Central memory CD8-positive, alpha-beta T cell (primary cell): ENCODE measurements at regions not wholly inside any gene's neighbourhood (a gene's known extent, or its start where the extent isn't known, plus 50 kb on each side); places are given as distances from the start of the nearest gene placed in this dataset.

Experiments
- ATAC-seq: fragments of 150-1000 bp; cut with Tn5 transposase; replicated peaks from 2 replicates; pipeline ENCODE4 v1.10.0; 2022; ENCODE audit warnings: mild to moderate bottlenecking, moderate FRiP score, moderate number of reproducible peaks; ENCODE audit not compliant: poor library complexity, severe bottlenecking; ENCODE audit errors: extremely low read depth
- DNase-seq, 2 donors: peaks; one replicate each; pipeline ENCODE4 v3.0.0; 2021; ENCODE audit warnings: low spot score in 2 of 2
- H3K27ac Mint-ChIP-seq: one replicate; pipeline ENCODE4 v1.8.0; 2022; ENCODE audit warnings: low read depth, mild to moderate bottlenecking, moderate library complexity, mixed read lengths
- H3K27me3 Mint-ChIP-seq: one replicate; pipeline ENCODE4 v1.8.0; 2022; ENCODE audit warnings: mixed read lengths
- H3K36me3 Mint-ChIP-seq: one replicate; pipeline ENCODE4 v1.8.0; 2022; ENCODE audit warnings: mild to moderate bottlenecking, moderate library complexity, mixed read lengths; ENCODE audit not compliant: insufficient read depth
- H3K4me1 Mint-ChIP-seq: one replicate; pipeline ENCODE4 v1.8.0; 2022; ENCODE audit warnings: mixed read lengths
- H3K4me3 Mint-ChIP-seq: one replicate; pipeline ENCODE4 v1.8.0; 2022; ENCODE audit warnings: mild to moderate bottlenecking, moderate library complexity, mixed read lengths
- H3K9me3 Mint-ChIP-seq: one replicate; pipeline ENCODE4 v1.8.0; 2022; ENCODE audit warnings: mixed read lengths

DNA sequence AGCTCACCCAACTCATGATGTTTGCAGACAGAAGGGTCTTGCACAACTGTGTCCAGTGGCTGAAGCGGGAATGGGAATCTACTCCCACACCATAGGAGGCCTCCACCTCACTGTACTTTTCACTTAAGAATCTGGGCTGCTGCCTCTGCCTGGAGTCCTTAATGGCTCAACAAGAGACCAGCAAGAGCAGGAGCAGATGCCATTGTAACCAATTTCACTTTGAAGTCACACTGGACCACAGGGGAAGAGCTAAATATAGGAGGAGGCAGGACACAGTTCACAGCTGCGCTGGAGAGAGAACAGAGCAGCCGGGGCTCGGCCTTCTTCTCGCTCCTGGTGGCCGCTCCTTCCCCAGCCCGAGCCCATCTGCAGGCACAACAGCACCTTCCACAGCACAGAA, 120.4 kb downstream of the SIPA1L2 start:
- Mint-ChIP-seq H3K4me1 (peaks cover 15% of the 10 kb centered on the region), H3K27me3 (no peaks in the 10 kb centered on the region), H3K36me3 (no peaks in the 10 kb centered on the region), H3K4me3 (no peak overlapping the region), H3K9me3 (no peaks in the 10 kb centered on the region), H3K27ac (no peak overlapping the region)
- no peak for ATAC-seq
- no peak for DNase-seq

DNA sequence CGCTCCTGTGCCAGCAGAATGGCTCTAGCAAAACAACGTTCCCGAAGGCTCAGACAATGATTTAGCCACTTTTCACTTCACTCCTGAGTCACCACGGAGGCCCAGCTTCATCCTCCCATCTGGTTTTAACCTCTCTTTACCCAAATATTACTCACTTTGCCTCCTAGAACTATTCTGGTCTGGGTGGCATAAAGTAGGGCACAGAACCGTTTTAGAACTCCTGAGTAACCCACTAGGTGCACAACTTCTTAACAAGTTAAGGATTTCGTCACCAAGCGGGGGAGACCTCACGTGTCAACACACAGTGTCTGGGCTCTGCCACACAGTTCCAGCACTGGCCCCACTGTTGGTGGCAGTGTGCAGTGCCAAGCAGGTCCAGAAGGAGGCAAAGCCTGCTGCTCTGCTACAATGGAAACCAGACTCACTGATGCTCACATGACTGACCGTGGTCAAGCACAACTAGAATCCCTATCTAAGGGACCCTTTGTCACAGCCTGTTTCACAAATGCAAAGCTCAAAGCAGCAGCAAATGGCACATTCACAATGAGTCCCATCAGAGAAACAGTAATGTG, 121.7 kb downstream of the SIPA1L2 start:
- DNase-seq (no peak), ATAC-seq (no peak)
- H3K36me3 Mint-ChIP-seq: no peaks in the 10 kb centered on the region
- H3K4me3 Mint-ChIP-seq: no peak overlapping the region
- H3K9me3 Mint-ChIP-seq: no peaks in the 10 kb centered on the region
- H3K4me1 Mint-ChIP-seq: peaks cover 15% of the 10 kb centered on the region
- H3K27ac Mint-ChIP-seq: no peak overlapping the region
- H3K27me3 Mint-ChIP-seq: no peaks in the 10 kb centered on the region

DNA sequence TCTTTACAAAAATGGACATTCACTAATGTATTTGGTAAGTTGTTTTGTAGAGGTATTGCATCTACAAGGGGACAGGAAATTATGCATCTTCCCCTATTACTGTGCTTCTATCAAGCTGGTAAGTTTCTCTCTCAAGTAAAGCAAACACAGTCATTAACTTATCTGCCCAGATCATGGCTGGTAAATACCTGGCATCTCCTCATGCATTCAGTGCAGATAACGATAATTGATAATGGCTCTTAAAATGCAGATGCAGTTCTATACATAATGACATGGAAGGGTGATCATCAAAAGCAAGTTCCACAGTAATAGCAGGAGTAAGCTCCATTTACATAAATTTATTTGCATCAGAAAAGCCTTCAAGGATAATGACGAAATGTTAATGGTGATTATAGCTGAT, 122.4 kb downstream of the SIPA1L2 start:
- no peak for DNase-seq
- no peaks in the 10 kb centered on the region for H3K36me3 Mint-ChIP-seq
- no peak overlapping the region for H3K27ac Mint-ChIP-seq
- H3K9me3 Mint-ChIP-seq: no peaks in the 10 kb centered on the region
- H3K4me1 Mint-ChIP-seq: peaks cover 15% of the 10 kb centered on the region
- no peak for ATAC-seq
- H3K4me3 Mint-ChIP-seq: no peak overlapping the region
- no peaks in the 10 kb centered on the region for H3K27me3 Mint-ChIP-seq

DNA sequence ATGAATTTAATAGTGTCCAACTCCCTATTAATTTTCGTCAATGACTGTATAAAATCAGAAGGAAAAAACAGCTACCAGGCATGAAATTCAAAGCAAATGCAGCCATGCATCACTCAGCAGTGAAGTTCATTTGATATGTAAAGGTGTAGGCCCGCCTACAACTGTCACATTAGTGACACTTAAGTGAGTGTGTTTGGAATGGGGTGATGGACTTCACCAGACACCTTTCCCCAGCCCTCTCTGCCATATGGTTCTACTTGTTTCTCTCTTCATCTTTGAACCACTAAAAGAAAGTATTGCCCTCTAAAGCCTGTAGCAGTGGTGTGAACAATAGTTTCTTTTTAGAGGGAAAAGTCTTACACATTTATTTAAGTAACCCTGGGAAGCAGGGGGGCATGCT, 124.0 kb downstream of the SIPA1L2 start:
- H3K36me3 Mint-ChIP-seq: no peaks in the 10 kb centered on the region
- no peaks in the 10 kb centered on the region for H3K9me3 Mint-ChIP-seq
- peaks cover 10% of the 10 kb centered on the region for H3K4me1 Mint-ChIP-seq
- ATAC-seq (no peak), DNase-seq (no peak)
- no peak overlapping the region for H3K27ac Mint-ChIP-seq
- H3K27me3 Mint-ChIP-seq: no peaks in the 10 kb centered on the region
- no peak overlapping the region for H3K4me3 Mint-ChIP-seq

DNA sequence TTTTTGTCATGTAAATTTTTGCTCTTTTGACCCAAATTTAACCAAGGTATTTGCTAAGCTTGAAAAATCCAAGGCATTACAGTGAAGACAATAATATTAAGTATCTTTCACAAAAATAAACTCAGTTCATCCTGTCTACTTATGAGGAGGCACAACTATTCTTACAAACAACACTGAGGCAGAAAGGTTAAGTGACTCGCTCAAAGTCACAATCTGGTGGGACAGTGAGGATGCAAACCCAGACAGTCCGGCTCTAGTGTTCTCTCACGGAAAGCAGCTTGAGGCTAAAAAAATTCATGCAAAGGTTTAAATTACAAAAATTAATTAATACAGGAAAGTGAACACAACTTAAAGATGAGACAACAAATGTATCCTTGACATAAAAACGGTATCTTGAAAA, 125.3 kb downstream of the SIPA1L2 start:
- DNase-seq: no peak
- Mint-ChIP-seq H3K4me3 (no peak overlapping the region), H3K27me3 (no peaks in the 10 kb centered on the region), H3K36me3 (no peaks in the 10 kb centered on the region), H3K27ac (no peak overlapping the region), H3K9me3 (no peaks in the 10 kb centered on the region), H3K4me1 (peaks cover 6% of the 10 kb centered on the region)
- ATAC-seq: no peak

DNA sequence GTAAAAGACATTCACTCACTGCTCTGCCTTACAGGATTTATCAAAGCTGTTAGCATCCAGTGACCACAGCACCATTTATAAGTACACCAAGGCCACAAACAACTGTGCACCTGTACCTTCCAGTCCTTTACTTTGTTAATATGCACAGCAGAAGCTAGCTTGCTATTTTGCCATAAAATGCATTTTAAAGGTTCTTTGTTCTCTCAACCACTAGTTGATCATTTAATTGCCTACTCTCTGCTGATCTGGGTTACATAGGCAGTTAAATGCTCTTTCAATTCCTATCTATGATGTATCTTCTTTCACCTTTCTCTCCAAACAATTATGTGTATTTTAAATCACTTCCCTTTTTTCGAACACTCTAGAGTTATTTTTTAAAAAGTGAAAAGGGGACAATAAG, 126.4 kb downstream of the SIPA1L2 start:
- DNase-seq (no peak), ATAC-seq (no peak)
- H3K27me3 Mint-ChIP-seq: no peaks in the 10 kb centered on the region
- H3K9me3 Mint-ChIP-seq: no peaks in the 10 kb centered on the region
- H3K36me3 Mint-ChIP-seq: no peaks in the 10 kb centered on the region
- no peak overlapping the region for H3K4me3 Mint-ChIP-seq
- no peaks in the 10 kb centered on the region for H3K4me1 Mint-ChIP-seq
- H3K27ac Mint-ChIP-seq: no peak overlapping the region

DNA sequence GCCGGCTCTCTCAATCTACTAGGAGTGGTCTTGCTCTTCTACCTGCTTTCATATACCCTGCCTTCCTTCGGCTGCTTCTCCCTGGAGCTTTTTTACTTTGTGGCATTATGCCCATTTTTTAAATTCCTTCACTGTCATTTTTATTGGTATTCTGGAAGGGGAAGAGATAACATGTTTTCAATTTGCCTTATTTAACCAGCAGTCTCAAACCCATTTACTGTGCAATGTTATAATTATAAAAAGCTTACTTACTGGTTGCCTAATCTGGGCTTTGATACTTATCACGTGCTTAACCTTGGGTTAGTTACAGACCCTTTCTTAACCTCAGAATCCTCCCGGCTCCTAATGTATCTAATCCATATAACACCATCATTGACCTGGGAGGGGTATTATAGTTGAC, 128.1 kb downstream of the SIPA1L2 start:
- ATAC-seq (no peak), DNase-seq (no peak)
- Mint-ChIP-seq H3K27ac (no peak overlapping the region), H3K4me3 (no peak overlapping the region), H3K27me3 (no peaks in the 10 kb centered on the region), H3K9me3 (no peaks in the 10 kb centered on the region), H3K4me1 (no peaks in the 10 kb centered on the region), H3K36me3 (no peaks in the 10 kb centered on the region)

DNA sequence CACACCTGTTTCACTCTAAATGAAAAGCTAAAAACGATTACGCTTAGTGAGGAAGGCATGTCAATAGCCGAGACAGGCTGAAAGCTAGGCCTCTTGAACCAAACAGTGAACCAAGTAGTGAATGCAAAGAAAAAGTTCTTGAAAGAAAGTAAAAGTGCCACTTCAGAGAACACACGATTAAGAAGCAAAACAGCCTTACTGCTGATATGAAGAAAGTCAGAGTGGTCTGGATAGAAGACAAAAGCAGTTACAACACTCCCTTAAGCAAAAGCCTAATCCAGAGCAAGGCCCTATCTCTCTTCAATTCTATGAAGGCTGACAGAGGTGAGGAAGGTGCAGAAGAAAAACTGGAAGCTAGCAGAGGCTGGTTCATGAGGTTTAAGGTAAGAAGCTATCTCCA, 130.7 kb downstream of the SIPA1L2 start:
- no peaks in the 10 kb centered on the region for H3K27me3 Mint-ChIP-seq
- ATAC-seq (no peak), DNase-seq (no peak)
- H3K9me3 Mint-ChIP-seq: no peaks in the 10 kb centered on the region
- H3K4me3 Mint-ChIP-seq: no peak overlapping the region
- H3K27ac Mint-ChIP-seq: no peak overlapping the region
- H3K4me1 Mint-ChIP-seq: no peaks in the 10 kb centered on the region
- H3K36me3 Mint-ChIP-seq: no peaks in the 10 kb centered on the region

DNA sequence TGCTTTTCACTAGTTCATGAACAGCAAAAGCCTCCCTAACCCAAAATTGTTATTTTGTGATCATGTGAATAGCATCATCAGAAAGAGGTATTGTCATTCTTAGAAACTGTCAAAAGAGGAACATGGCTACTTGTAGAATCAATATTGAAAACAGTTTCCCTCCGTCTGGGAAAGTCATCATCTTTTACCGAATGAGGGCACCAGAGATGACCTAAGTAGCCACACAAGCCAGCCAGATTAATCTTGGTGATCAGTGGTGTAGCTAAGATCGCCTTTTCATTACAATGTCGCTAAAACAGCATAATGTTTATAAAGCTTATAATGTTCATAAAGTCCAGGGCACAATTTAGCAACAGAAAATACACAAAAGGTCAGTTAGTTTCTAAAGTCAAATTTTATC, 136.1 kb downstream of the SIPA1L2 start:
- no peak for ATAC-seq
- Mint-ChIP-seq H3K36me3 (no peaks in the 10 kb centered on the region), H3K4me3 (no peak overlapping the region), H3K4me1 (no peaks in the 10 kb centered on the region), H3K27ac (no peak overlapping the region), H3K27me3 (no peaks in the 10 kb centered on the region), H3K9me3 (no peaks in the 10 kb centered on the region)
- no peak for DNase-seq

DNA sequence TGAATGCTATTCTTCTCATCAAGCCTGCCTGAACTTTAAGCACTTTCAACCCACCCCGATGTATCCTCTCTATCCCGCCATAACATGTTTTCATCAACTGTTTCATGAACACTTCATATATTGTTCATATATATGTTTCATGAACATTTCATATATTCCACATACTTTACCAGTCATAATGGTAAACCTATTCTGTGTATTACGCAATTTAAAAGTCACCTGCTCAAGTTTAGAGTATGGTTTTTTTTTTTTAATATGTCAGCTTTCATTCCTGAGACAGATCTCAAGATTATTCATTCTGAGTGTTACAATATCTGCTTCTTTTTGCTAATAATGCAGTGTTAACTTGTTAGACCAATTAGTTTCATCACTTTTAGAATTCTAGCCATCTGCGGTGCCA, 140.7 kb downstream of the SIPA1L2 start:
- no peaks in the 10 kb centered on the region for H3K4me1 Mint-ChIP-seq
- no peaks in the 10 kb centered on the region for H3K27me3 Mint-ChIP-seq
- no peaks in the 10 kb centered on the region for H3K9me3 Mint-ChIP-seq
- H3K36me3 Mint-ChIP-seq: no peaks in the 10 kb centered on the region
- no peak overlapping the region for H3K27ac Mint-ChIP-seq
- H3K4me3 Mint-ChIP-seq: no peak overlapping the region
- ATAC-seq: no peak
- no peak for DNase-seq

DNA sequence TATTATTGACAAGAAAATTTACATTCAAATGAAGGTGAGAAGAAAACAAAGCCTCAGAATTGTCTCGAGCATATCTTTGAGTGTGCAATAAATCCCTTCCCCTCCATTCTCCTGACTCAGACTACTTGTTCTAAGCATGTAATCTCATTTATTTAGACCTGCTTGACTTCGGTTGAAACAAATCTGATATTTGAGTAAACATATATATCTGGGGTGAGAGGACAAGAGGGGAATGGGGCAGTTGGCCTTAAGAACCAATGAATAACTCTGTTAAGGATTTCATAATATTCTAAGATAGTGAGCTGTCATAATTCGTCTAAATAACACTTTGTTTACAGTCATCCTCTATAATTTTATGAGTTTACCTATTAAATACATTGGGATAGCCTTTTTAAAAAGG, 142.7 kb downstream of the SIPA1L2 start:
- no peak for DNase-seq
- Mint-ChIP-seq H3K9me3 (no peaks in the 10 kb centered on the region), H3K4me1 (no peaks in the 10 kb centered on the region), H3K36me3 (no peaks in the 10 kb centered on the region), H3K4me3 (no peak overlapping the region), H3K27me3 (no peaks in the 10 kb centered on the region), H3K27ac (no peak overlapping the region)
- ATAC-seq: no peak

DNA sequence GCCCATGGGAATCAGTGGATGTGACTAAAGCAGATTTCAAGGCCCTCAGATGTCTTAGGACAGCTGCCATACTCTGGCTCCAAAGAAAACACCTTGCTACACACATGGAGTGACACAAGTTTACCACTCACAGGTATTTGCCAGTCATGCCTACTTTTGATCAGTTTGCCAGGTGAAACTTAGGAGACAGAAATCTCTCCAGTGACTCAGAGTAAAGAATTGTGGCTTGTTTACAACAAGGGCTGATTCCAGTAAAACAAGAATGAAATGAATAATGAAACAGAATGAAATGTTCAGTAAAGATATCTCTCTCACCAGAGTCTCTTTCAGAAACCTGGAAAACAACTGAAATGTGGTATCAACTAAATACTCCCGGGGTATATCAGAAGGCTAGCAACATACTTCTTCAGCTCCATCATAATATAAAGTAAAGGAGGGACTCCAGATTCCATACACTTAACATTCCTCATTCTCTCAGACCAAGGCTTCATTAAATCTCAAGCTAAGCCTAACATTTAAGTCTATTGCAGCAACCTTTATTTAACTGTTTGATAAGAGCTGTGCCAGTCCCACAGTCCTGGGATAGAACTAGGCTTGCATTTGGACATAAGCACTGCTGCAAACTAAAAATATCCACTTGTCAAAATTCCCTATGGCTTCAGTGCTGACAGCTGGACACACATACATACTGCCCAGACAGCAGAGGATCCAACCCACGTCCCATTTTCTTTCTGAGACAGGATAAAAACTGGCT, 143.3 kb downstream of the SIPA1L2 start:
- Mint-ChIP-seq H3K27ac (no peak overlapping the region), H3K27me3 (no peaks in the 10 kb centered on the region)
- ATAC-seq: no peak

DNA sequence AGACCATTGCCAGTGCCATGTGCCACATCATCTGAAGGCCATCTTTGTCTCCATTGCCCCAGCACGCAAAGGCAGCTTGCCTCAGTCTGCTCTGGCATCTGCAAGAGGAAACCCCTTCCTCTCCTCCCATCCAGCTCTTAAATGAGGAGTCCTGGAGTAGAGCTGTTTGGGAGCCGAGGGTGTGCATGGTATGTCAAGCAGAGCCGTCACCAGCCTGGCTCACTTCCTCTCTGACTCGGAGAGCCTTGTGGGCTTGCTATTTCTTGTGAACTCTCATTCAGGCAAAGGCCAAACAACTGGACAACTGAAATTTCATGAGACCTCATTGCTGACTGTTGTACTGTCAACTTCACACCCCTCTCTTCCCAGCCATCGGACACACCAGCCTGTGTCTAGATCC, 143.9 kb downstream of the SIPA1L2 start:
- H3K27ac Mint-ChIP-seq: no peak overlapping the region

More for the DNA sequence above, 143.3 kb downstream of the SIPA1L2 start:
- H3K4me3 Mint-ChIP-seq: no peak overlapping the region
- H3K9me3 Mint-ChIP-seq: no peaks in the 10 kb centered on the region
- no peaks in the 10 kb centered on the region for H3K4me1 Mint-ChIP-seq
- no peak for DNase-seq
- H3K36me3 Mint-ChIP-seq: peaks cover 2% of the 10 kb centered on the region

More for the DNA sequence above, 143.9 kb downstream of the SIPA1L2 start:
- H3K4me3 Mint-ChIP-seq: no peak overlapping the region
- DNase-seq (no peak), ATAC-seq (no peak)
- H3K36me3 Mint-ChIP-seq: peaks cover 2% of the 10 kb centered on the region
- H3K27me3 Mint-ChIP-seq: no peaks in the 10 kb centered on the region
- no peaks in the 10 kb centered on the region for H3K4me1 Mint-ChIP-seq
- no peaks in the 10 kb centered on the region for H3K9me3 Mint-ChIP-seq
